ENCODE measurements at regions not wholly inside any gene's neighbourhood (a gene's known extent, or its start where the extent isn't known, plus 50 kb on each side); places are given as distances from the start of the nearest gene placed in this dataset.

DNA sequence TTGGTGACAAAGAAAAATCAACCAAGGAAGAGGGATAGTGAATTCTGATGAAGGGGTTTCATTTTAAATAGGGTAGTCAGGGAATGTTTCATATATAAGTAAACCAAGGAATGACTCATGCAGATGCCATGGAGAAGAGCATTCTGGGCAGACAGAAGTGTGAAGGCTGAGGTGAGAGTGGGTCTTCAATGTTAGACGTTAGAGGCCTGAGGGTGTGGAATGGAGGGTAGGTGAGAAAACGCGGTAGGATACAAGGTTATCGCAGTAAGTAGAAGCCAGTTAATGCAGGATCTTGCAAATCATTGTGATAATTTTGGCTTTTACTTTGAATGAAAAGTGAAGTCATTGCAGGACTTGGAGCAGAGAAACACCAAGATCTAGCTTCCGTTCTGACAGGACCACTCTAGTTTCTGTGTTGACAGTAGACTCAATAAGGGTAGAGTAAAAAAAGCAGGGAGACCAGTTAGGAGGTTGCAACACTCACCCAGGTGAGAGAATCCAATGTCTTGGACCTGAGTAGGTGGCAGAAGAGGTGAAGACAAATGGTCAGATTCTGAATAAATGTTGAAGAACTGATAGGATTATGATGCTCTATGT, 225.2 kb upstream of the TMTC4 start:
- TF ChIP-seq, protein P1, sequence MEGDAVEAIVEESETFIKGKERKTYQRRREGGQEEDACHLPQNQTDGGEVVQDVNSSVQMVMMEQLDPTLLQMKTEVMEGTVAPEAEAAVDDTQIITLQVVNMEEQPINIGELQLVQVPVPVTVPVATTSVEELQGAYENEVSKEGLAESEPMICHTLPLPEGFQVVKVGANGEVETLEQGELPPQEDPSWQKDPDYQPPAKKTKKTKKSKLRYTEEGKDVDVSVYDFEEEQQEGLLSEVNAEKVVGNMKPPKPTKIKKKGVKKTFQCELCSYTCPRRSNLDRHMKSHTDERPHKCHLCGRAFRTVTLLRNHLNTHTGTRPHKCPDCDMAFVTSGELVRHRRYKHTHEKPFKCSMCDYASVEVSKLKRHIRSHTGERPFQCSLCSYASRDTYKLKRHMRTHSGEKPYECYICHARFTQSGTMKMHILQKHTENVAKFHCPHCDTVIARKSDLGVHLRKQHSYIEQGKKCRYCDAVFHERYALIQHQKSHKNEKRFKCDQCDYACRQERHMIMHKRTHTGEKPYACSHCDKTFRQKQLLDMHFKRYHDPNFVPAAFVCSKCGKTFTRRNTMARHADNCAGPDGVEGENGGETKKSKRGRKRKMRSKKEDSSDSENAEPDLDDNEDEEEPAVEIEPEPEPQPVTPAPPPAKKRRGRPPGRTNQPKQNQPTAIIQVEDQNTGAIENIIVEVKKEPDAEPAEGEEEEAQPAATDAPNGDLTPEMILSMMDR (IDR thresholded peaks at IDR 0.05) = no peak
- no peak for TF ChIP-seq POLR2AphosphoS5 (IDR thresholded peaks at IDR 0.05; ENCODE audit: insufficient read depth in 1 of 2, low read depth in 1 of 2)
- no peak for TF ChIP-seq POLR2A (IDR thresholded peaks at IDR 0.05)

Data from vagina (tissue), 2 donors.